H7 (cell line): ENCODE measurements at regions not wholly inside any gene's neighbourhood (a gene's known extent, or its start where the extent isn't known, plus 50 kb on each side); places are given as distances from the start of the nearest gene placed in this dataset.

Experiments used
- DNase-seq: peaks from one replicate; pipeline ENCODE4 v3.0.0; 2012
- H3K27me3 ChIP-seq: 2 replicates; pipeline ENCODE4 v1.6.0; 2011; ENCODE audit warnings: mild to moderate bottlenecking, low read length; ENCODE audit not compliant: control insufficient read depth, insufficient read depth
- H3K36me3 ChIP-seq: replicated peaks from 2 replicates; pipeline ENCODE4 v1.5.1; 2011; ENCODE audit warnings: low read length; ENCODE audit not compliant: control insufficient read depth, insufficient read depth
- H3K4me3 ChIP-seq: 2 replicates; pipeline ENCODE4 v1.5.1; 2011; ENCODE audit warnings: low read depth, mild to moderate bottlenecking, control low read depth, low read length, moderate library complexity; ENCODE audit not compliant: insufficient read depth

GRCh38 chr4:14315129-14315528 is 687.2 kb upstream of the CPEB2 start:
- DNase-seq, result no peak
- Histone ChIP-seq H3K4me3 (no peak overlapping the region), H3K36me3 (no peaks in the 10 kb centered on the region), H3K27me3 (no peaks in the 10 kb centered on the region)

- no peaks in the 10 kb centered on the region for H3K36me3 ChIP-seq
- H3K4me3 ChIP-seq, result no peak overlapping the region
- no peaks in the 10 kb centered on the region for H3K27me3 ChIP-seq
- DNase-seq, result no peak
Measured at GRCh38 chr4:14317351-14317750, 684.9 kb upstream of the CPEB2 start.

DNA sequence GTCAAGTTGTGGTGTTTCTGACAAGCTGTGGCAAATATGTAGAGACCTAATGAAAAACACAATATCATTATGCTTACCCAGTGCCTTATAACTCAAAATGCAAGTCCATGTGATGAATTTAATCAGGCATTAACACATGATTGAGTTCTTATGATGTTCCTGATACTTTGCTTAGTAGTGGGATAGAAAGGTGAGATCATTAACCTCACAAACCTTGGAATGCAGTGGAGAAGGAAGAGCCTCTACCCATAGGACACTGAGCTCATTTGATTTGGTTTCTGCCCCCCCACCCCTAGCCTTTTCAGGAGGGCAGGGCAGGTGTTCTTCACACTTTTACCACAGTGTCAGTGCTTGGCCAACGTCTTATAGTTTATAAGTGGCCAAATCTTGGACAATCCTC is 683.6 kb upstream of the CPEB2 start:
- Histone ChIP-seq H3K36me3 (no peaks in the 10 kb centered on the region), H3K27me3 (no peaks in the 10 kb centered on the region), H3K4me3 (no peak overlapping the region)
- no peak for DNase-seq

DNA sequence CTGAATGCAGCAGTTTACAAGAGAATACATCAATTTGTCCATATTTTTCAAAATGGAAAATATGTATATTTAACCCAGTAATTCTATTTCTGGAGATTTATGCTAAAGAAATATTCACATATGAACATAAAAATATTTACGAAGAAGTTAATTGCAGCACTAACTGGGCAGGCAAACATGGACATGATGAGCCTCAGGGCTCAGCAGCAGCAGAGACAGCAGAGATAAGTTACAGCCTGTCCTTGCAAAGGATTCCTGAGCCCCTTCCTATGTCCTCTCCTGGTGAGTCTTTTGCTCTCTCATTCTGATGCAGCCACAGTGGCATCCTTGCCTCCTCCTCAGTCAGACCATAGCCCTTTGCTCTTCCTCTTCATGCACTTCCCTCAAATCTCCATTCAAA is 680.6 kb upstream of the CPEB2 start:
- no peak for DNase-seq
- Histone ChIP-seq H3K36me3 (no peaks in the 10 kb centered on the region), H3K27me3 (no peaks in the 10 kb centered on the region), H3K4me3 (no peak overlapping the region)

DNA sequence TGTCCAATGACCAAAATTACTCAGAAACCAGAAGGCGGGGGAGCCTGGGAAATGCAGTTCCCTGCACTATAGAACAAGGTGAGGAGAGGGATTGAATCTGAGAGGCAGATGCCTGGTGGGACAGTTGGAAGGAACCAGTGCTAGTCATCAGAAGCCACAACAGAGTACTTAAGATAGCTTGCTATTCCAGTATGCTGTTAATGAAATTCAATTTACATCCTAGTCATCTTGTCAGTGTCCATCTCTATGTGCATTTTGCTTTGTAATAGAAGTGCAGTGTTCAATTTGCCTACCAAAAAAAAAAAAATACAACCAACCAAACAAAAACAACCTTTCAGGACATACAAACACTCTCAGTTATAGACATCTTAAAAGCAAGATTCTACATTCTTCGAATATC is 679.1 kb upstream of the CPEB2 start:
- H3K27me3 ChIP-seq, result no peaks in the 10 kb centered on the region
- DNase-seq, result no peak
- H3K36me3 ChIP-seq, result no peaks in the 10 kb centered on the region
- no peak overlapping the region for H3K4me3 ChIP-seq

DNA sequence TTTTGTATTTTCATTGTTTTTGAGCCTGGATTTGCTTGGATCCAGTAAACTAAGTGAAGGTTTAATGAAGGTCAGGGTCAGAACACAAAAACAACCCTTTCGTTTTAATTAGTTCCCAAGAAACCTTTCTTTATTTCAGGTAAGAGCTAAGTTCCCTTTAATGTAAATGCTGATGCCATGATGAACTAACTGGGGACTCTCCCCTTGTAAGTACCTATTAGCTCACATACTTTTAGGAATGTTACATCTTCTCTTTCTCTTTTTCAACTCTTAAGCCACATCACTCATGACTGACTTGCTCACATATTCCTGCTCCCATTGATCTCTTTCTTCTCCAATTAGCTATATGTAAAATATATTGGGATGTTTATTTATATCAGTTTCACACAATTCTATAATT is 673.1 kb upstream of the CPEB2 start:
- Histone ChIP-seq H3K36me3 (no peaks in the 10 kb centered on the region), H3K4me3 (no peak overlapping the region), H3K27me3 (no peaks in the 10 kb centered on the region)
- DNase-seq, result no peak

DNA sequence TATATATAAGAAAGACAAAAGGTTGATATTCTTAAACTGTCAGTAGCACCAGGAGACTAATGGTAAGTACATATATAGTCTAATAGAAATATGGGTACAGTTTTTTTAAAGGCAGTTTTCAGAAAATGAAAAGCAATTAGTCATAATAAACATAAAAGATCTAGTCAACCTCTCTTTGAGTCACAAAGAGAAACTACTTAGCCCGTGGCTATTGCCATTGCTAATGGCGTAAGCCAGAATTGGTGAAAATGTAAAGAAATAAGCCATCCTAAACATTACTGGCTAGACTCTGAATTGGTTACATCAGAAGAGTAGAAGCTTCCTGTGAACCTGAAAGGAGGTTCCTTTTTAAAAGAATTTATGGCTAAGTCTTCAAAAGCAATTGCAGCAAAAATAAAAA is 668.7 kb upstream of the CPEB2 start:
- Histone ChIP-seq H3K36me3 (no peaks in the 10 kb centered on the region), H3K27me3 (no peaks in the 10 kb centered on the region), H3K4me3 (no peak overlapping the region)
- DNase-seq, result no peak

DNA sequence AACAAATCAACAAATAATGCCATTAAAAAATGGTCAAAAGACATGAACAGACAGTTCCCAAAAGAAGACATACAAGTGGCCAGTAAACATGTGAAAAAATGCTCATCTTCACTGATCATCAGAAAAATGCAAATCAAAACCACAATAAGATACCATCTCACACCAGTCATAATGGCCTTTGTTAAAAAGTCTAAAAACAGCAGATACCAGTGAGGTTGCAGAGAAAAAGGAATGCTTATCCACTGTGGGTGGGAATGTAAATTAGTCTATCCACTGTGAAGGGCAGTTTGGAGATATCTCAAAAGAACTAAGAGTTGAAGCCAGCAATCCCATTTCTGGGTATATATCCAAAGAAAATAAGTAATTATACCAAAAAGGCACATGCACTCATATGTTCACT is 668.1 kb upstream of the CPEB2 start:
- Histone ChIP-seq H3K36me3 (no peaks in the 10 kb centered on the region), H3K4me3 (no peak overlapping the region), H3K27me3 (no peaks in the 10 kb centered on the region)
- DNase-seq, result no peak

DNA sequence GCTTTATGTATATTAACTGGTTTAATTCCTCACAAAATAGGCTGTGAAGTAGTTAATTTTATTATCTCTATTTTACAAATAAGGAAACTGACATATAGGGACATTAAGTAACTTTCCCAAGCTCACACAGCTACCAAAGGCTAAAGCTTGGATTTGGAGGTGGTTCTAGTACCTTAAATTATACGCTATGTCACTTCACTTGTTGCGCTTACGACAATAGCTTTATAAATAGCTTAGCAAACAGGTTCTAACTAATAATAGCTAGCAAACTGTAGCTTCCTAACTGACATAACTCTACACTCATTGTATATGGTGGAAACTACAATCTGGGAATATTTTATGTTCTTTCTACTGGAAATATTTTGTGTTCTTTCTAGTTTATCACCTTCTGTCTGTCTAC is 666.4 kb upstream of the CPEB2 start:
- H3K27me3 ChIP-seq, result no peaks in the 10 kb centered on the region
- DNase-seq, result no peak
- no peaks in the 10 kb centered on the region for H3K36me3 ChIP-seq
- no peak overlapping the region for H3K4me3 ChIP-seq

GRCh38 chr4:14336656-14337055 is 665.6 kb upstream of the CPEB2 start:
- no peak for DNase-seq
- no peaks in the 10 kb centered on the region for H3K27me3 ChIP-seq
- no peak overlapping the region for H3K4me3 ChIP-seq
- no peaks in the 10 kb centered on the region for H3K36me3 ChIP-seq

DNA sequence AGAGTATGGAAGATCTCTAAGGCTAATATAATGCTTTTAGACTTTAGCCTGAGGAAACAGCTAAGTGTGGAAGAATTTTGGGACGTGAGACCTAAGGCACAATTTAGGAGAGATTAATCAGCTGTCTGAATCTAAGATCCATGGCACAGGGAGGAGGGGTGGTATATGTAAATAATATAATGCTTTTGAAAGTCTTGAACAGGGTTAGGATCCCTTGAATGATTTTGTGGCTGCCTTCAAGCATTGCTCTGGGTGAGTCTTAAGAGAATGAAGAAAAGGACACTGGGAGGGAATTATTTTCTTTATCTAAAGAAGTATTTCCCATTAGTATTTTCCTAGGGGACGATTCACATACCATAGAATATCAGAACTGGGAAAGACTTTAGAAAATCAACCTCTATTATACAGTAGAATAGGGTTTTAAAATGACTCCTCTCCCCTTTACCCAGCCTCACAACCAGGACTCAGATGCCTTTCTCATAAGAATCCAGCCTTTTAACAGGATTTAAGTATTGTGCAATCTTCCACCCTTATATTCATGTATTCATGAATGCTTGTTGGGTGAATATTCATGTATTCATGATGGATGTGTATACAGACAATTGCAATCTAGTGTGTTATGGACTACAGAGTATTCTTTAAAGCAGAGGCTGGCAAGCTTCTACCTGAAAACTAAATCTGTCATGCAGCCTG is 664.2 kb upstream of the CPEB2 start:
- no peak for DNase-seq
- no peaks in the 10 kb centered on the region for H3K36me3 ChIP-seq
- H3K4me3 ChIP-seq, result no peak overlapping the region
- no peaks in the 10 kb centered on the region for H3K27me3 ChIP-seq

GRCh38 chr4:14338585-14339265 is 663.6 kb upstream of the CPEB2 start:
- no peak for DNase-seq
- Histone ChIP-seq H3K4me3 (no peak overlapping the region), H3K27me3 (no peaks in the 10 kb centered on the region), H3K36me3 (no peaks in the 10 kb centered on the region)

DNA sequence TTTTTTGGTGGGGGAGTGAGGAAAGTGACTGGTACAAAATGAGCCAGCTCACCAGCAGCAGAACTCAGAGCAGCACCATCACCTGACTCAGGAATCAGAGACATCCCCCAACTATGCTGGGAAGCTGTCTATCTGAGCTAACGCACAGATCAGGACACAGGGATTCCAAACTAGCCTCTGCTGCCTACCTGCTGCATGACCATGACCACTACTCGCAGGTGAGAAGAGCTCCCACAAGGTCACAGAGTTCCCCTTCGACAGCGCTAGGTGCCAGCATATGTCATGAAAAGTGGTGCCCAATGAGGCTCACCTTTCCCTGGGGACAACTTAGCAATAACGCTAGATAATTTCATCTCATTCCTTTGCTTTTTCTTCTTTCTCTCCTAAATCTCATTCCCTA is 662.6 kb upstream of the CPEB2 start:
- Histone ChIP-seq H3K4me3 (no peak overlapping the region), H3K27me3 (no peaks in the 10 kb centered on the region), H3K36me3 (no peaks in the 10 kb centered on the region)
- DNase-seq, result no peak

DNA sequence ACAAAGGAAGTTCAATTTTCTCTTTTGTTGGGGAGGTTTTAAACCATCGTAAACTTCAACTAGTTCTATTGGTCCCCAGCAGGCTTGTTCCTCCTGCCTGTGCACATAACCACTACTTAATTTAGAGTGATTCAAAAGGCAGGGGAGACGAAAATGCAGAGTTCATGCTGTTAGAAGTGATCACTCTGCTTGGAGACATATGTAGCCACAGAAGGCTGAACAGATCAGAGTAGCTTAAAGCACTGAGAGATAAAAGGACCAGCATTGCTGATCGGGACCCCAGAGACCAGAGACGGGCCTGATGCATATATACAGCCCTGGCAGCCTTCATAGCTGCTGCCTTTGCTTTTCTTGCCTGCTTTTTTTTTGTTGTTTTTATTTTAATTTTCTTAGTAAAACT is 662.0 kb upstream of the CPEB2 start:
- H3K4me3 ChIP-seq, result no peak overlapping the region
- H3K36me3 ChIP-seq, result no peaks in the 10 kb centered on the region
- H3K27me3 ChIP-seq, result no peaks in the 10 kb centered on the region
- DNase-seq, result no peak

- no peaks in the 10 kb centered on the region for H3K27me3 ChIP-seq
- no peak overlapping the region for H3K4me3 ChIP-seq
Measured at GRCh38 chr4:14343961-14344360, 658.3 kb upstream of the CPEB2 start.

More at GRCh38 chr4:14343961-14344360, 658.3 kb upstream of the CPEB2 start:
- H3K36me3 ChIP-seq, result no peaks in the 10 kb centered on the region
- no peak for DNase-seq
